GM12875 (cell line): ENCODE measurements at regions not wholly inside any gene's neighbourhood (a gene's known extent, or its start where the extent isn't known, plus 50 kb on each side); places are given as distances from the start of the nearest gene placed in this dataset.

Experiments used
- H3K4me3 ChIP-seq: one replicate; pipeline ENCODE4 v1.5.1; 2011; ENCODE audit warnings: low read depth, low read length, control low read depth
- TF ChIP-seq, protein P1 (sequence below): IDR thresholded peaks from 2 replicates; pipeline ENCODE4 v1.5.1; 2011; ENCODE audit warnings: low read depth, mild to moderate bottlenecking, control low read depth, inconsistent platforms, low read length, moderate library complexity, borderline replicate concordance; ENCODE audit not compliant: insufficient read depth

DNA sequence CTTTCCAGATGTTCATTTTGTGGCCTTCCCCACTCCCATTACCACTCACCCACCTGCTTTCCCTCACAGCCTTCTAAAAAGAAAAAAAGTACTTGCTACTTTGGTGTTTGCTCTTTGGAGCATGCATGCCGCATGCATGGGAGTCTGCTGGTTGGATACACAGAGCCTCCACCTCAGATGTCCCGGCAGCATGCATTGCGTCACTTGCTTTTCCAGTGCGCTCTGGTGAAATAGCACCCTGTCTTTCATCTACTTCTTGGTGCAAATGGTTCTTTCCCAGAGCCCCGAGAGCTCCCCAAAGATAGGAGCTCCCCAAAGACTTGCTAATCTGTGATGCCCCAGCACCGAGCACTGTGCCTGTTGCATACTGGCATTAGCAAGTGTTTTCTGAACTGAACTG lies 333.2 kb upstream of the ZNF507 start:
- TF ChIP-seq, protein P1, sequence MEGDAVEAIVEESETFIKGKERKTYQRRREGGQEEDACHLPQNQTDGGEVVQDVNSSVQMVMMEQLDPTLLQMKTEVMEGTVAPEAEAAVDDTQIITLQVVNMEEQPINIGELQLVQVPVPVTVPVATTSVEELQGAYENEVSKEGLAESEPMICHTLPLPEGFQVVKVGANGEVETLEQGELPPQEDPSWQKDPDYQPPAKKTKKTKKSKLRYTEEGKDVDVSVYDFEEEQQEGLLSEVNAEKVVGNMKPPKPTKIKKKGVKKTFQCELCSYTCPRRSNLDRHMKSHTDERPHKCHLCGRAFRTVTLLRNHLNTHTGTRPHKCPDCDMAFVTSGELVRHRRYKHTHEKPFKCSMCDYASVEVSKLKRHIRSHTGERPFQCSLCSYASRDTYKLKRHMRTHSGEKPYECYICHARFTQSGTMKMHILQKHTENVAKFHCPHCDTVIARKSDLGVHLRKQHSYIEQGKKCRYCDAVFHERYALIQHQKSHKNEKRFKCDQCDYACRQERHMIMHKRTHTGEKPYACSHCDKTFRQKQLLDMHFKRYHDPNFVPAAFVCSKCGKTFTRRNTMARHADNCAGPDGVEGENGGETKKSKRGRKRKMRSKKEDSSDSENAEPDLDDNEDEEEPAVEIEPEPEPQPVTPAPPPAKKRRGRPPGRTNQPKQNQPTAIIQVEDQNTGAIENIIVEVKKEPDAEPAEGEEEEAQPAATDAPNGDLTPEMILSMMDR = no peak
- H3K4me3 ChIP-seq = no peak overlapping the region

DNA sequence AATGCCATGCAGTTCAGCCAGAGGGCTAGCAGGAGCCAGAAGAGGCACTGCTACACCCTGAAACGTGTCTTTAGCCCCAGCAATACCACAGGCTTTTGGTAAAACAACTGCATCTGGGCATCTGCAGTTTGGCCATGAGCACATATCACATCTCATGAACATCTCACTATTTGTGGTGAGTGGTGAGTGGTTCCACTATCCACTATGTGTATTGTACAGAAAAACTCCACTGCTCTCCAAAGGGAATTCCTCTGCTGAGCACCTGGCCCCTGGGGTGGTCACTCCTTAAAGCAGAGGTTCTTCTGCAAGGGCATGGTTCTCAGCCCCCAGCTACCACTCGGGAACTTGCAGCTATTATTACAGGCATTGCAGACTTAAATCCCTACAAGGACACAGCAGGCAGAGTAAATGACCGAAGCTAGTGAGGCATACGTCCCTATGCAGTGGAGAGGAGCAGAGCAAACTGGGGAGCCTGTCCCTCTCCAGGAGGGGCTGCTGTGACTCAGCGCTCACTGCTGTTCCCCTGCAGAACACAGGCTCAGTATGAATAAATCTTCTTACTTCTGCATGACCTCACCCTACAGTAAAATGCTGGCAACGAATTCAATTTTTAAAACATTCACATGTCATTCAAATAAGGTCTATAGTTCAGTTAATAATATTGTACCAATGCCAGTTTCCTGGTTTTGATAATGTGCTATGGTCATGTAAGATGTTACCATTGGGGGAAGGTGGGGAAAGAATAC lies 332.4 kb upstream of the ZNF507 start:
- no peak overlapping the region for H3K4me3 ChIP-seq
- TF ChIP-seq, protein P1 = no peak

DNA sequence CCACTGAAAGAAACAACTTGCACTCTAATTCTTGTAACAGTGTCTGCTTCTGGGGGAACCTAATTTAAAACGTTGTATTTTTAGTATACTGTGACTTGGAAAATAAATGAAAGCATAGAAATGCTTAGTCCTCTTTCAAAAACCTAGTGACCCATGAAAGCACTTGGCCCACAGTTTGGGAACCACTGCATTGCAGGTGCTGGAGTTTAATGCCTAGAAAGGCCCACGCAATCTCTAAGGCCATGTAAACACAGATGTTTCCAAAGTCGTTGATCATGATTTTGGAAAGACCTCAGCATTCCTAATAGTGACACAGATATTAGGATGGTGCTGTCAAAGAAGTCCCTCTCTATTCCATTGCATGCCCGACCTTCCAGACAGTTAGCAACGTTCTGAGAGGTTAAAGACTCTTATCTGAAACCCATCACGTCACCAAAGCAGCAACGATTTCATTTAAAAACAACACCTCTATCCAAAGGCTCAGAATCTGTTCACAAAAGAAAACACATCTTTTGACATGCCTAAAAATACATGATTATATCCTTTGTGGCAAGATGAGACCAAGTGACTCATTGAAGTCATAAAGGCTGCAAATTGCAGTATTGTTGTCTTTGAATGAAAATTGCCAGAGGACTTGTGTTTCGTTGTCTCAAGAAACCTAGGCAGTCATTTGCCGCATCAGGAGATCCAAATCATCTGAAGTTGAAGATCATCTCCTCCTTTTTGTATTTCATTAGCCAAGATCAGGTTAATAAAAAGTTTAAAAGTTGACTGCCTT lies 328.0 kb upstream of the ZNF507 start:
- TF ChIP-seq, protein P1 = no peak
- no peak overlapping the region for H3K4me3 ChIP-seq

DNA sequence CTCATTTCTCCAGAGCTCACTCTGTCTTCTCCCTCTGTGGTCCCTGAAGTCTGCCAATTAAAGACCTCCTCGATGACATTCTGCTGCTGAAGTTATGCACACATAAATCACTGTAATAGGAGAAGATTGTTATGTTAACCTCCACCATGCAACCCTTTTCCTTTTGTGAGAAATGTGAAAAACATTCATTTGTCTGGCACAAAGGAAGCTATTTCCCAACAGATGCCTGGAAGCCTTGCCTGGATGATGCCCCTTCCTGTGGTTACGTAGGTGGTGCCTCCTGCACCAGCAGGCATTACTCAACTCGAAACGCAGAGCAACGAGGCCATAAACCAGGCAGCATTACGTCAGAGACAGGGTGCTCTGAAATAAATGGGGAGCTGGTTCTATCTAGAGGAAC lies 327.4 kb upstream of the ZNF507 start:
- H3K4me3 ChIP-seq = no peak overlapping the region
- TF ChIP-seq, protein P1 = no peak

DNA sequence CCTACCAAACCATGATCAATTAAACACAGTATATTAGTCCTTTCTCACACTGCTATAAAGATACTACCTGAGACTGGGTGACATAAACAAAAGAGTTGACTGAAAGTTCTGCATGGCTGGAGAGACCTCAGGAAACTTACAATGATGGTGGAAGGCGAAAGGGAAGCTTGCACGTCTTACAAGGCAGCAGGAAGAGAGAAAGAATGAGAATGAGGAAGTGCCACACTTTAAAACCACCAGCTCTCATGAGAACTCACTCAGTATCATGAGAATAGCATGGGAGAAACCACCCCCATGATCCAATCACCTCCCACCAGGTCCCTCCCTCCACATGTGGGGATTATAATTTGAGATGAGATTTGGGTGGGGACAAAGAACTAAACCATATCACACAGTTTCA lies 324.9 kb upstream of the ZNF507 start:
- no peak overlapping the region for H3K4me3 ChIP-seq
- TF ChIP-seq, protein P1 = no peak

DNA sequence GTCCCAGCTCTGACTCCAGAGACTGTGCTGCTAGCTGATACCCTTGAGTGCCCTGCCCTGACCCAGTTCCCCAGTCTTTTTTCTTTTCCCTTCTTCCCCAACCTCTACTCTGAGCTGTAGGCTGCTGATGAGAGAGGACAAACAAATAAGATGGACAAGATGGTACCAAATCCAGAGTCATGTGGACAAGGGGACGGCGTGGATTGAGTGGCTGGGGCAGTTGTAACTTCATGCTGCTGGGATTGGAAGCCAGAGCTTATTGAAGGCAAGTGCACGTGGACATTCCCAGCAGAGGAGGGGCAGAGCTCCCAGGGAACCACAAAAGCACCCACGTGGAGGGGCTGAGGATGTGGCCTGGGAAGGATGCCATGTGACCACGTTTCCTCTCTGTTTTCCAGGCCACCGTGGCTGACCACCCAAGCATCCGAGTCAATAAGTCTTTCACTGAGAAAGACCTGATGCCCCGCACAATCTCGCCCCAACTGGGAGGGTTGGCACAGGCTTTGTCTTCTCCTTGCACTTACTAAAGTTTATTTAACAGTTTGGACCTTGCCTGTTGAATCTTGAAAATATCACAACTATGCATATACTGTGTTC lies 323.3 kb upstream of the ZNF507 start:
- no peak overlapping the region for H3K4me3 ChIP-seq
- TF ChIP-seq, protein P1 = no peak
